ENCODE measurements at regions not wholly inside any gene's neighbourhood (a gene's known extent, or its start where the extent isn't known, plus 50 kb on each side); places are given as distances from the start of the nearest gene placed in this dataset.
"Not testable (repeated sequence)": the region's sequence is repeated elsewhere in the genome, so short reads cannot be mapped to it uniquely, and the experiment has no call there.

DNA sequence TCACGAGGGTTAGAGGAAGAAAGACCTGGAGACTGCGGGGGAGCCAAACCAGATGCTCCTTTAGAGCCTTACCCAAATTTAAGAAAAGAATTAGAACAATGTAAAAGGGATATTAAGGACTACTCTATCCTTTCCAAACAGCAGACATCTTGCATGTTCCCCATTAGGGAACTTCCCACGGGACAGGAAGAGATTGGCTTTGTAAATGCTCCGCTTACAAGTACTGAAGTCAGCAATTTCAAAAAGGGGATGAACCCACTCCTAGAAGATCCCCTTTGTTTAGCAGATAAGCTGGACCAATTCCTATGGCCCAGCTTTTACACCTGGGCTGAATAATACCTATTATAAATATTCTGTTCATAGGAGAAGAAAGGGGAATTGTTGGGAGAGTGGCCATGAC, 74.2 kb downstream of the APOBEC1 start:
- no peak overlapping the region for H3K4me3 Mint-ChIP-seq
- intact Hi-C loops (cut with micrococcal nuclease) = no loop called here
- no peaks in the 10 kb centered on the region for H3K36me3 Mint-ChIP-seq (ENCODE audit: low read depth)
- H3K4me1 Mint-ChIP-seq (ENCODE audit: low read depth) = no peaks in the 10 kb centered on the region
- H3K9me3 Mint-ChIP-seq = no peaks in the 10 kb centered on the region
- no peak overlapping the region for H3K27ac Mint-ChIP-seq
- no peak for DNase-seq (ENCODE audit: low spot score)
- H3K27me3 Mint-ChIP-seq (ENCODE audit: insufficient read depth) = peaks cover 6% of the 10 kb centered on the region

DNA sequence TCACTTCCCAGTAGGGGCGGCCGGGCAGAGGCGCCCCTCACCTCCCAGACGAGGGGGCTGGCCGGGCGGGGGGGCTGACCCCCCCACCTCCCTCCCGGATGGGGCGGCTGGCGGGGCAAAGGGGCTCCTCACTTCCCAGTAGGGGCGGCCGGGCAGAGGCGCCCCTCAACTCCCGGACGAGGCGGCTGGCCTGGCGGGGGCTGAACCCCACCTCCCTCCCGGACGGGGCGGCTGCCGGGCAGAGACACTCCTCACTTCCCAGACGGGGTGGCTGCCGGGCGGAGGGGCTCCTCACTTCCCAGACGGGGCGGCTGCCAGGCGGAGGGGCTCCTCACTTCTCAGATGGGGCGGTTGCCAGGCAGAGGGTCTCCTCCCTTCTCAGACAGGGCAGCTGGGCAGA, 75.6 kb downstream of the APOBEC1 start:
- H3K9me3 Mint-ChIP-seq; H3K4me3 Mint-ChIP-seq; H3K36me3 Mint-ChIP-seq (ENCODE audit: low read depth); H3K27ac Mint-ChIP-seq; DNase-seq (ENCODE audit: low spot score); H3K27me3 Mint-ChIP-seq (ENCODE audit: insufficient read depth); H3K4me1 Mint-ChIP-seq (ENCODE audit: low read depth); intact Hi-C loops (cut with micrococcal nuclease): not testable (repeated sequence)

DNA sequence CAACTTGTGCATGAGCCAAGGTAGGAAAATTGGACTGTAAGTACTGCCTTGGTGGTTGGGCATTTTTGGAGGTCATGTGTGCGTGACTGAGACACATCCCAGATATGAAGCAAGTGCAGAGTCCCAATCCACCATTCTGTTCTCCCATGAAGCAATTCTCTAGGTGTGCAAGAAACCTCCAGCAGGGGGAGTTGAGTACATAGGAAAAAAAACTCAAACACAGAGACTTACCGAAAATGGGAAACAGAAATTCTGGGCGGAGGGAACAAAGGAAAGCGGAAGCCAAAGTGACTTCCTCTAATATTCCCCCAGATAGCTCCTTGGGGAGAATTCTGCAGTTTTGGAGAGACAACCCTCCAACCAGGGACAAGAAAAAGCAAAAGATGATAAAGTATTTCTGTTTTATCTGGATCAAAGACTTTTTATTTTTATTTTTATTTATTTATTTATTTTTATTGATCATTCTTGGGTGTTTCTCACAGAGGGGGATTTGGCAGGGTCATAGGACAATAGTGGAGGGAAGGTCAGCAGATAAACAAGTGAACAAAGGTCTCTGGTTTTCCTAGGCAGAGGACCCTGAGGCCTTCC, 76.9 kb downstream of the APOBEC1 start:
- H3K4me3 Mint-ChIP-seq; H3K36me3 Mint-ChIP-seq (ENCODE audit: low read depth); H3K27me3 Mint-ChIP-seq (ENCODE audit: insufficient read depth); H3K27ac Mint-ChIP-seq; H3K9me3 Mint-ChIP-seq; H3K4me1 Mint-ChIP-seq (ENCODE audit: low read depth): not testable (repeated sequence)
- DNase-seq (ENCODE audit: low spot score) = peak; percentile 13
- intact Hi-C loops (cut with micrococcal nuclease) = loop anchor here (1.0 to 5.0 kb wide), 2 partner anchors 49 to 367 kb away; no protein-coding TSS in a partner anchor

DNA sequence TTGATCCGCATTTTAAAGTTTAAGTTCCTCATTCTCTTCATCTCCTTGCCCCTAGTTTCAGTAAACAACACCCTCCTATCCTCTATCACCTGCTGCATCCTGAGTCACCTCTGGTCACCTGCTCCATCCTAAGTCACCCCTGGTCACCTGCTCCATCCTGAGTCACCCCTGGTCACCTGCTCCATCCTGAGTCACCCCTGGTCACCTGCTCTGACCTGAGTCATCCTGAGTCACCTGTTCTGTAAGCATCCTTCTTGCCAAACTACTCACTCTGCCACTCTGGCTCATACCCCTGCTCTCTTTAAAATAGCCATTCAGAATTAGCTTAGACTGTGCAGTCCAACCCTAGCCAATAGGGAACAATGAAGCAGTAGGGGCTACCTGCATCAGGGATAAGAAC, 80.6 kb upstream of the CD163 start:
- H3K27me3 Mint-ChIP-seq (ENCODE audit: insufficient read depth); intact Hi-C loops (cut with micrococcal nuclease); H3K36me3 Mint-ChIP-seq (ENCODE audit: low read depth); H3K27ac Mint-ChIP-seq; DNase-seq (ENCODE audit: low spot score); H3K4me3 Mint-ChIP-seq; H3K4me1 Mint-ChIP-seq (ENCODE audit: low read depth): not testable (repeated sequence)
- peaks cover 17% of the 10 kb centered on the region for H3K9me3 Mint-ChIP-seq

DNA sequence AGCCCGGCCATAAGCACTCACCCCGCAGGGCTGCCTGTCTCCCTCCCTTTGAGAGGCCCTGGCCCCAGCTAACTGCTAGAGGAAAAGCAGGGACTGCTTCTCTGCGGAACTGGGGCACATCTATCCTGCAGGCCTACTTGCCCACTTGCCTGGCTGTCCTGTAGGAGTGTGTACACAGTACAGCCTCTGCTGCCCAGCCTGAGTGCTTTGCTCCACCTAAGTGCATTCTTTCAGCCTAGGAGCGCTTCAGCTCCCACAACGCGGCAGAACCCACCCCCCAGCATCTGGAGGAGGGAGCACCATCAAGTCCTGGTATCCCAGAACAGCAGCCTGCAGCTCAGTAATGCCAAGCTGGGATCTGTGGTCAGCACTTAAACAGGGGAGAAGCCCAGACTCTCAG, 79.9 kb upstream of the CD163 start:
- Mint-ChIP-seq H3K36me3 (ENCODE audit: low read depth) (no peaks in the 10 kb centered on the region), H3K9me3 (peaks cover 22% of the 10 kb centered on the region), H3K4me1 (ENCODE audit: low read depth) (peaks cover 7% of the 10 kb centered on the region), H3K27ac (no peak overlapping the region), H3K27me3 (ENCODE audit: insufficient read depth) (peaks cover 6% of the 10 kb centered on the region), H3K4me3 (no peak overlapping the region)
- no peak for DNase-seq (ENCODE audit: low spot score)
- intact Hi-C loops (cut with micrococcal nuclease) = no loop called here

DNA sequence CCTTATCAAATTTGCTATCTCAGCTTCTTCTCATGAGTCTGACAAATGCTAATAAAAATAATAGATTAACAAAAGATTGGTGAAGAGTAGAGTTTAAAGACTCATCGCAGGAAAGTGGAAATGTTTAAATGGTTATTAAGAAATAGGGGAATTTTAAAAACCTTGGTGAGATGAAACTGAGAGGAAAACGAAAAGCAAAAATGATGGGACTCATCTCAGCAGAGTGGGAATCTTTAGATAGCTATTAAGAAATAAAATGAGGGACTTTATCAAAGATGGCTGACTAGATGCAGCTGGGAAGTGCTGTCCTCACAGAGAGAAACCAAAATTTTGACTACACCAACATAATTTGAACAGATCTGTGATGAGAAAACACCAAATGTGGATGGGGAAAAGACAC, 79.2 kb upstream of the CD163 start:
- no peak overlapping the region for H3K27ac Mint-ChIP-seq
- no peaks in the 10 kb centered on the region for H3K36me3 Mint-ChIP-seq (ENCODE audit: low read depth)
- peaks cover 7% of the 10 kb centered on the region for H3K4me1 Mint-ChIP-seq (ENCODE audit: low read depth)
- peaks cover 22% of the 10 kb centered on the region for H3K9me3 Mint-ChIP-seq
- H3K4me3 Mint-ChIP-seq = no peak overlapping the region
- H3K27me3 Mint-ChIP-seq (ENCODE audit: insufficient read depth) = peaks cover 6% of the 10 kb centered on the region
- intact Hi-C loops (cut with micrococcal nuclease) = no loop called here
- DNase-seq (ENCODE audit: low spot score) = no peak

DNA sequence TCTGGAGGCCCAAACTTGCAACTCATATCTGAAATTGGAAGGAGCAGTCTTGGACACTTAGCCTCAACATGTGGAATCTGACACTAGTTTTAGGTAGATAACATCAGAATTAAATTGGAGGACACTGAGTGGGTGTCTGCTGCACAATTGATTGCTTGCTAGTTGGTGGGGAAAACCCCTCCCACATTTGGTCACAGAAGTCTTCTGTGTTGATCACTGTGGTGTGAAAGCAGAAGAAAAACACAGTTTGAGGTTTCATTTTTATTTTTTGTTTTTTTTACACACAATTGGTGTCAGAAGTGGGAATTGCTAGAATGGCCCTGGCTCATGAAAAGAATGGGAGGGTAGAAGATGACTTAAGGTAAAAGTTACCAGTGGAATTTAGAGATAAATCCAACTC, 78.0 kb upstream of the CD163 start:
- intact Hi-C loops (cut with micrococcal nuclease) = no loop called here
- Mint-ChIP-seq H3K4me1 (ENCODE audit: low read depth) (peaks cover 7% of the 10 kb centered on the region), H3K9me3 (peaks cover 22% of the 10 kb centered on the region), H3K36me3 (ENCODE audit: low read depth) (no peaks in the 10 kb centered on the region), H3K4me3 (no peak overlapping the region), H3K27me3 (ENCODE audit: insufficient read depth) (peaks cover 6% of the 10 kb centered on the region), H3K27ac (no peak overlapping the region)
- no peak for DNase-seq (ENCODE audit: low spot score)

DNA sequence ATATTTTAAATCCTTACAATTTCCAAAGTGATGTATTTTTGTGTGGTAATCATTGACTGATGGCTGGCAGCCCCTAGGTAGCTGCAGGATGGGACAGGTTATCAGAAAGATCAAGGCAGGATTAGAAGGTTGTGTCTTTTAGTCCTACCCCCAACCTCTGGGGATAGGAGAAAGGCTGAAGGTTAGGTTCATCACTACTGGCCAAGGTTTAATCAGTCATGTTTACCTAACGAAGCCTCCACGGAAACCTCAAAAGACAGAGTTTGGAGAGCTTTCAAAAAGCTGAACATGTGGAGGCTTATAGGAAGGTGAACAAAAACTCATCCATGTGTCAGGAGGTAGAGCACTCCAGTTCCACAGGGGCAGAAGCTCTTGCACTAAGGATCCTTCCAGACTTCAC, 77.5 kb upstream of the CD163 start:
- Mint-ChIP-seq H3K4me3 (no peak overlapping the region), H3K4me1 (ENCODE audit: low read depth) (peaks cover 7% of the 10 kb centered on the region), H3K36me3 (ENCODE audit: low read depth) (no peaks in the 10 kb centered on the region), H3K27me3 (ENCODE audit: insufficient read depth) (peaks cover 6% of the 10 kb centered on the region), H3K9me3 (peaks cover 22% of the 10 kb centered on the region), H3K27ac (no peak overlapping the region)
- intact Hi-C loops (cut with micrococcal nuclease) = no loop called here
- DNase-seq (ENCODE audit: low spot score) = no peak

DNA sequence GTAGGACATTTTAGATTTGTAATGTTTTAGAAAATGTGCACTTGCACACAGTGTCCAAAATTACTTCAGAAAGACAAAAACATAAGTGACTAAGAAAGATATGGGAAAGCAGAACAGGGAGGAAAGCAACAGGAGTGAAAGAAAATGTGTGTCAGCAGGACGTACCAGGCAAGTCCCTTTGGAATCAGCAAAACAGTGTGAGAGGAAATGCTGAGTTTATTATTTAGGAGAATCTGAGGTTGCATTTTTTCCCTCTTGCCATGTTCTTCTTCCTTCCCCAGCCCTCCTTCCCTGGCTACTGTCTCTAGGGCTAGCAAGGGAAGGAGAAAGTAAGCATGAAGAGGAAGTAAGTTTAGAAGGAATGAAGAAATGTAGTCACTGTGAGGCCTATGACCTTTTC, 67.7 kb upstream of the CD163 start:
- Mint-ChIP-seq H3K4me1 (ENCODE audit: low read depth) (no peaks in the 10 kb centered on the region), H3K4me3 (no peak overlapping the region), H3K36me3 (ENCODE audit: low read depth) (no peaks in the 10 kb centered on the region), H3K9me3 (no peaks in the 10 kb centered on the region), H3K27me3 (ENCODE audit: insufficient read depth) (peaks cover 2% of the 10 kb centered on the region), H3K27ac (no peak overlapping the region)
- intact Hi-C loops (cut with micrococcal nuclease) = no loop called here
- no peak for DNase-seq (ENCODE audit: low spot score)

DNA sequence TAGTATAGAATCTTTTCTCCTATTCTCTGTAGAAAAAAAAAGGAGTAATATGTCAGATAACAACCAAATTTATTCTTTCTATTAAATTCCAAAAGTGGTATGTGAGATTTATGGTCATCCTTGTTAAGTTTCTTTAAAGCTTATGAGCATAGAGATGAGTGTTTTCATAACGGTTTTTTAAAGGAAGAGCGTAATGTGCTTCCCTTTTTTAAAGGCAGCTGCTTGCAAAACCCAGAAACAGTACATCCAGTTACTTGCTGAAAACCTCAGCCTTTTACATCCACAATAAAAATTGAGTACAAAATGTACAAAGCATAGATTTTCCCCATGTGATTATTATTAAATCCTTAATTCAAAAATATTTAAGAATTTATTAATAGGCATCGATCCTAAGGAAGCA, 53.6 kb upstream of the CD163 start:
- Mint-ChIP-seq H3K9me3 (no peaks in the 10 kb centered on the region), H3K4me1 (ENCODE audit: low read depth) (no peaks in the 10 kb centered on the region), H3K27me3 (ENCODE audit: insufficient read depth) (peaks cover 10% of the 10 kb centered on the region), H3K36me3 (ENCODE audit: low read depth) (no peaks in the 10 kb centered on the region), H3K27ac (no peak overlapping the region), H3K4me3 (no peak overlapping the region)
- intact Hi-C loops (cut with micrococcal nuclease) = no loop called here
- no peak for DNase-seq (ENCODE audit: low spot score)

DNA sequence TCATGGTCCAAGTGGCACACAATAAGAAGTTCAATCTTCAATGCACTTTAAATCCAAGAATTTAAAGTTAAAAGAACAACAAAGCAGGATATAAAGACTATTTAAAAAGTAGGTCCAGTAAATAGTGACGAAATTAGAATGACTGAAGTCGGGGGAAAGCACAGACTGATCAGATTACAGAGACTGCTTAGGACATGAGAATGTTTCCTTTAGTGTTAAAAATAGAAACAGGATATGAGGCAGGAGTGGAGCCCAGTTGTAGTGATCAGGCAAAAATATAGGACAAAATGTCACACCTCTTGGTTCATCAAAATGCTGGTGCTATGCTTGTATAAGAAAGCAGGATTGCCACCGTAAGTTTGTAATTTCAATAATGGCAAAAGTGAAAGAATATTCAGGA, 52.2 kb upstream of the CD163 start:
- Mint-ChIP-seq H3K27me3 (ENCODE audit: insufficient read depth) (peaks cover 10% of the 10 kb centered on the region), H3K4me1 (ENCODE audit: low read depth) (no peaks in the 10 kb centered on the region), H3K9me3 (peaks cover 8% of the 10 kb centered on the region), H3K4me3 (no peak overlapping the region), H3K27ac (no peak overlapping the region), H3K36me3 (ENCODE audit: low read depth) (no peaks in the 10 kb centered on the region)
- intact Hi-C loops (cut with micrococcal nuclease) = no loop called here
- no peak for DNase-seq (ENCODE audit: low spot score)

DNA sequence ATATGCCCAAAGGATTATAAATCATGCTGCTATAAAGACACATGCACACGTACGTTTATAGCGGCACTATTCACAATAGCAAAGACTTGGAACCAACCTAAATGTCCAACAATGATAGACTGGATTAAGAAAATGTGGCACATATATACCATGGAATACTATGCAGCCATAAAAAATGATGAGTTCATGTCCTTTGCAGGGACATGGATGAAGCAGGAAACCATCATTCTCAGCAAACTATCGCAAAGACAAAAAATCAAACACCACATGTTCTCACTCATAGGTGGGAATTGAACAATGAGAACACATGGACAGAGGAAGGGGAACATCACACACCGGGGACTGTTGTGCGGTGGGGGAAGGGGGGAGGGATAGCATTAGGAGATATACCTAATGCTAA, 51.3 kb upstream of the CD163 start:
- H3K4me3 Mint-ChIP-seq; H3K27ac Mint-ChIP-seq; DNase-seq (ENCODE audit: low spot score); H3K4me1 Mint-ChIP-seq (ENCODE audit: low read depth); H3K27me3 Mint-ChIP-seq (ENCODE audit: insufficient read depth); intact Hi-C loops (cut with micrococcal nuclease); H3K36me3 Mint-ChIP-seq (ENCODE audit: low read depth): not testable (repeated sequence)
- H3K9me3 Mint-ChIP-seq = peaks cover 12% of the 10 kb centered on the region
